Heart left ventricle (tissue), 16 donors: ENCODE measurements at regions not wholly inside any gene's neighbourhood (a gene's known extent, or its start where the extent isn't known, plus 50 kb on each side); places are given as distances from the start of the nearest gene placed in this dataset.

Source experiments
- ATAC-seq, 4 donors: fragments of 200-7000 bp; cut with Tn5 transposase; one replicate each; pipeline ENCODE4 v1.9.1; 2020 to 2022; ENCODE audit warnings: moderate library complexity in 4 of 4, mild to moderate bottlenecking in 3 of 4, moderate number of reproducible peaks in 1 of 4
- DNase-seq, 5 donors: peaks; one replicate each; pipeline ENCODE4 v3.0.0-alpha.2; 2020
- H3K27ac ChIP-seq, 12 donors: fragments of 200-600 bp; sonication (generic) in 4 of 12; one replicate each; pipeline versions ENCODE4 v1.5.0 to v1.8.0; 2016 to 2022; ENCODE audit warnings: mild to moderate bottlenecking in 2 of 12
- H3K27me3 ChIP-seq, 9 donors: fragments of 200-600 bp; sonication (generic) in 2 of 9; one replicate each; pipeline versions ENCODE4 v1.5.1 to v1.8.0; 2016 to 2022; ENCODE audit warnings: mild to moderate bottlenecking in 3 of 9
- H3K36me3 ChIP-seq, 9 donors: fragments of 200-600 bp; sonication (generic) in 2 of 9; one replicate each; pipeline versions ENCODE4 v1.5.0 to v1.8.0; 2018 to 2022; ENCODE audit warnings: mild to moderate bottlenecking in 2 of 9
- H3K4me1 ChIP-seq, 12 donors: fragments of 200-600 bp; sonication (generic) in 4 of 12; one replicate each; pipeline versions ENCODE4 v1.5.0 to v1.8.0; 2016 to 2022; ENCODE audit warnings: mild to moderate bottlenecking in 3 of 12
- H3K4me3 ChIP-seq, 12 donors: fragments of 200-600 bp; sonication (generic) in 4 of 12; one replicate each; pipeline versions ENCODE4 v1.5.0 to v1.8.0; 2017 to 2022; ENCODE audit warnings: mild to moderate bottlenecking in 9 of 12, moderate library complexity in 4 of 12
- H3K9me3 ChIP-seq, 12 donors: fragments of 200-600 bp; sonication (generic) in 4 of 12; one replicate each; pipeline versions ENCODE4 v1.5.0 to v1.8.0; 2016 to 2022; ENCODE audit warnings: mild to moderate bottlenecking in 1 of 12
- POLR2A ChIP-seq, 2 donors: fragments of 450-650 bp; IDR thresholded peaks; one replicate each; pipeline ENCODE4 v1.6.1; 2017; ENCODE audit warnings: antibody characterized with exemption in 2 of 2, mild to moderate bottlenecking in 2 of 2, moderate library complexity in 2 of 2
- WGBS, 4 donors: extraction: QIAGEN DNeasy Blood & Tissue Kit in 2 of 4; methylation state at CpG; one replicate each; pipeline versions ENCODE4 v1.1.5 to v1.1.7; 2013 to 2018; 5-methylcytosine and 5-hydroxymethylcytosine counted together
- intact Hi-C, 10 donors: fragments of 100-400 bp; cut with DNase I; formaldehyde crosslinking; loops; one replicate each; pipeline versions ENCODE4 v1.11.1 to v1.14.2; 2022
- TF ChIP-seq, protein P1 (sequence below), 12 donors: fragments of 200-600 bp; sonication (generic) in 4 of 12; IDR thresholded peaks; one replicate each; pipeline versions ENCODE4 v1.5.0 to v1.8.0; 2018 to 2022; ENCODE audit warnings: antibody characterized with exemption in 12 of 12, mild to moderate bottlenecking in 5 of 12
- donor health status: ischemic (EF 13 %, LVEDD 7.1; RV severe dilation, severe dysfunction).
- donor health status: healthy with polysubstance abuse.
- donor health status: DM: no; HTN: yes; CAD: no.
- donor health status: DM: no; HTN: no; CAD: no.
- donor health status: ischemic (EF 25% LVEDD 6.9; RV normal size, moderate dysfunction).
- donor health status: ischemic (EF 25% LVEDD 5.7; RV mildly dilated, moderate dysfunction).
- donor health status: healthy.
- donor health status: DM: yes; HTN: yes; CAD: no.
- donor health status: ischemic (EF 35%, LVEDD 5.7; RV mildly dilated, moderate dysfunction).
- donor health status: nonischemic (EF 11% LVEDD 7.7; RV severe dilation, severe dysfunction).
- donor health status: DM: yes; HTN: yes; CAD: no.
- donor health status: PGD.
- donor health status: ischemic (EF 29% LVEDD 5.4; RV normal size, mild dysfunction).
- donor health status: nonischemic (EF 23%, LVEDD 6.1; RV moderate dilation, normal function).

DNA sequence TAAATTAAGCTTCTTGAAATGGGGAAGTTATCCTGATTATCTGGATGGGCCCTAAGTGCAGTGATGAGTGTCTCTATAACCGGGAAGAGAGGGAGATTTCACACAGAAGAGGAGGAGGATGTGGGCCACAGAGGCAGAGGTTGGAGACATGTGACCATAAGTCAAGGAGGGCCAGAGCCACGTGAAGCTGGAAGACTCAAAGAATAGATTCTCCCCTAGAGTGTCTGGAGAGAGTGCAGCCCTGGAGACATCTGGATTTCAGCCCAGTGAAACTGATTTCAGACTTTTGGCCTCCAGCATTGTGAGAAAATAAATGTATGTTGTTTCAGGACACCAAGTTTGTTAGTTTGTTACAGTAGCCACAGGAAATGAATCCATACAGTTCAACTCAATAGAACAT is 442.9 kb downstream of the NTRK2 start:
- TF ChIP-seq, protein P1, sequence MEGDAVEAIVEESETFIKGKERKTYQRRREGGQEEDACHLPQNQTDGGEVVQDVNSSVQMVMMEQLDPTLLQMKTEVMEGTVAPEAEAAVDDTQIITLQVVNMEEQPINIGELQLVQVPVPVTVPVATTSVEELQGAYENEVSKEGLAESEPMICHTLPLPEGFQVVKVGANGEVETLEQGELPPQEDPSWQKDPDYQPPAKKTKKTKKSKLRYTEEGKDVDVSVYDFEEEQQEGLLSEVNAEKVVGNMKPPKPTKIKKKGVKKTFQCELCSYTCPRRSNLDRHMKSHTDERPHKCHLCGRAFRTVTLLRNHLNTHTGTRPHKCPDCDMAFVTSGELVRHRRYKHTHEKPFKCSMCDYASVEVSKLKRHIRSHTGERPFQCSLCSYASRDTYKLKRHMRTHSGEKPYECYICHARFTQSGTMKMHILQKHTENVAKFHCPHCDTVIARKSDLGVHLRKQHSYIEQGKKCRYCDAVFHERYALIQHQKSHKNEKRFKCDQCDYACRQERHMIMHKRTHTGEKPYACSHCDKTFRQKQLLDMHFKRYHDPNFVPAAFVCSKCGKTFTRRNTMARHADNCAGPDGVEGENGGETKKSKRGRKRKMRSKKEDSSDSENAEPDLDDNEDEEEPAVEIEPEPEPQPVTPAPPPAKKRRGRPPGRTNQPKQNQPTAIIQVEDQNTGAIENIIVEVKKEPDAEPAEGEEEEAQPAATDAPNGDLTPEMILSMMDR (IDR thresholded peaks at IDR 0.05): no peak
- no peak for TF ChIP-seq POLR2A (IDR thresholded peaks at IDR 0.05)
- H3K9me3 ChIP-seq: no peaks in the 10 kb centered on the region
- no peak for ATAC-seq
- H3K27me3 ChIP-seq: no peaks in the 10 kb centered on the region
- H3K36me3 ChIP-seq: no peaks in the 10 kb centered on the region
- DNase-seq: no peak
- intact Hi-C loops: loop anchor here in 1 of 10 donors (10.0 kb wide), 1 partner anchor 492 kb away; no protein-coding TSS in a partner anchor
- 27 to 45% (median 35%) methylated on average over 2 of the region's 2 CpGs for WGBS, 4 donors
- no peaks in the 10 kb centered on the region for H3K4me1 ChIP-seq
- H3K27ac ChIP-seq: no peak overlapping the region
- H3K4me3 ChIP-seq: no peak overlapping the region

DNA sequence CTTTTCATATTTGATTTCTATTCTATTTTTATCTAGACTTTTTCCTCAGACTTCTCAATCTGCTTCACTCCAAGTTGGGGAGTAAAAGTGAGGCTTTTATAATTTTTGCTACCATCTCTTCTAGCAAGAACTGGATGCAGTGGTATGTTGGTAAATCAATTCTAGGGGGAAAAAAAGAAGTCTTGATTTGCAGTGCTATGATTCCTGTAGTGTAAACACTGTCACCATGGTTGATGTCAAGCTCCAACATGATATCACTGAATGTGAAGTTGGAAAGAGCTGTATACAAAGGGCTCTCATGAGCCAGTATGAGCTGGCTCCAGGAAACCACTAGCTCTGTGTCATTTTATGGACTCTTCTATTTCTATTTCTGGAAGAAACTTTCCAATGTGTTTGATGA is 439.2 kb downstream of the NTRK2 start:
- DNase-seq (no peak), ATAC-seq (no peak)
- Histone ChIP-seq H3K27ac (no peak overlapping the region), H3K27me3 (no peaks in the 10 kb centered on the region), H3K36me3 (no peaks in the 10 kb centered on the region), H3K4me1 (no peaks in the 10 kb centered on the region), H3K4me3 (no peak overlapping the region), H3K9me3 (no peaks in the 10 kb centered on the region)
- TF ChIP-seq, protein P1 (IDR thresholded peaks at IDR 0.05): no peak
- TF ChIP-seq POLR2A (IDR thresholded peaks at IDR 0.05): no peak
- intact Hi-C loops: loop anchor here in 1 of 10 donors (10.0 kb wide), 1 partner anchor 56 kb away; no protein-coding TSS in a partner anchor

DNA sequence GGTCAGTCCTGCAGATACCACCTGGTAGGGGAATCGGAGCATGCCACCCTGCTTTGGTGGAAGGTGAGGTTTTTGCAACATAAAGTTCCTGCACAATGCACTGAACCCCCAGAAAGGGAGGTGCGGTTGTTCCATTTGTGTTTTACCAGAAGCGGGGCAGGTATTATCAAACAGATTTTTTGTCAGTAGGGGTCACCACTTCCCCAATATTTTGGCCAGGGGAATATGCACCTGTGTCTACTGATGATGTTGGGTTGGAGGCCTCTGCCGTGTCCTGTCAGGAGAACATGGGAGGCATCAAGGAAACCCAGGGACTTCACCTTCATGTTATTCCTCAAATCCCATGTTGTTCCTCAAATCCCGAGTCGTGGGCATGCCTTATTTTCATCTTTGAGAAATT is 438.7 kb downstream of the NTRK2 start:
- Histone ChIP-seq H3K4me3 (no peak overlapping the region), H3K27ac (no peak overlapping the region), H3K27me3 (no peaks in the 10 kb centered on the region), H3K9me3 (no peaks in the 10 kb centered on the region), H3K36me3 (no peaks in the 10 kb centered on the region), H3K4me1 (no peaks in the 10 kb centered on the region)
- no peak for ATAC-seq
- intact Hi-C loops: loop anchor here in 1 of 10 donors (10.0 kb wide), 1 partner anchor 57 kb away; no protein-coding TSS in a partner anchor
- no peak for DNase-seq
- WGBS, 4 donors: 76 to 93% (median 90%) methylated on average over 6 of the region's 6 CpGs
- TF ChIP-seq, protein P1 (IDR thresholded peaks at IDR 0.05): no peak
- no peak for TF ChIP-seq POLR2A (IDR thresholded peaks at IDR 0.05)

DNA sequence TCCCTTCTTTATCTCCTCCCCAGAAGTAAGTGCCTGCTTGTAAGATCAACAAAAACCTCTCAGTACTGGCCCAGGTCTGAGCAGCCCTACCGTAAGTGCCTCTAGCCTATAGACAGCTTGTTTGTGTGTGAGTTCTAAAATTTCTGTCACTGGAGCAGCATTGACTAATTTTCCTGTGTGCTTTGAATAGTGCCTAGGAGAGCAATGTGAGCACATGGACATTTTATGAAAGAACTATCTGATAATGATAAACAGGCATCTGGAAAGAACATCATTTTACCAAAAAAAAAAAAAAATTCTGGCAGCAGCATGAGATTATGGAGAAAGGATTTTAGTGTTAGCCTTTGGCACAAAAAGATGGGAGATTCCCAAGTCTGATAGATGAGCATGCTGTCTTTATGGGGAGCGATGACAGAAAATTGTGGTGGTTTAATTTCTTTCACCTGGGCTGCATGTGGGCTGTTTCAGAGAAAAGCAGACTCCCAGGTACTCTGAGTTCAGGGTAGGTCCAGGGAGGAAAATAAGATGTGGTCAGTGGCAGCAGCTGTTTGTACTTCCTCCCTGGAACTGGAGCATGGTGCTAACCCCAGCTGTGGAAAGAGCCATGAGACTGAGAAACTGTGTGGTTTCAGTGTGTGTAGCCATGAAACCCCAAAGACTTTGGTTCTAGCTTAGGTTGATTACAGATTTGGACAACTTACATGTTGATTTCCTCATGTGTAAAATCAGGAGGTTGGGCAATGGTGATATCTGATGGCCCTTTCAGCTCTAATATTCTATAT is 419.9 kb downstream of the NTRK2 start:
- Histone ChIP-seq H3K36me3 (no peaks in the 10 kb centered on the region), H3K4me1 (no peaks in the 10 kb centered on the region), H3K9me3 (no peaks in the 10 kb centered on the region), H3K27ac (no peak overlapping the region), H3K27me3 (no peaks in the 10 kb centered on the region), H3K4me3 (no peak overlapping the region)
- TF ChIP-seq, protein P1 (IDR thresholded peaks at IDR 0.05): no peak
- TF ChIP-seq POLR2A (IDR thresholded peaks at IDR 0.05): no peak
- 37 to 45% (median 40%) methylated on average over 2 of the region's 2 CpGs for WGBS, 4 donors
- intact Hi-C loops: no loop called here
- DNase-seq: no peak
- ATAC-seq: no peak
